Prostate gland (tissue), 2 donors: ENCODE measurements at regions not wholly inside any gene's neighbourhood (a gene's known extent, or its start where the extent isn't known, plus 50 kb on each side); places are given as distances from the start of the nearest gene placed in this dataset.

Experiments
- DNase-seq: peaks from one replicate; pipeline ENCODE4 v3.0.0-alpha.2; 2019; ENCODE audit warnings: low spot score
- H3K27ac ChIP-seq, 2 donors: fragments of 200-600 bp; sonication (generic); 2 replicates each; pipeline ENCODE4 v1.5.1; 2017 to 2019
- H3K27me3 ChIP-seq: fragments of 200-600 bp; sonication (generic); replicated peaks from 2 replicates; pipeline ENCODE4 v1.5.1; 2019; ENCODE audit not compliant: insufficient read depth
- H3K36me3 ChIP-seq, 2 donors: fragments of 200-600 bp; sonication (generic); 1 replicate in 1 of 2; 2 replicates in 1 of 2; pipeline versions ENCODE4 v1.5.1 to v1.8.1; 2017 to 2019
- H3K4me1 ChIP-seq: fragments of 200-600 bp; sonication (generic); replicated peaks from 2 replicates; pipeline ENCODE4 v1.5.1; 2019
- H3K4me3 ChIP-seq, 2 donors: fragments of 200-600 bp; sonication (generic); 2 replicates each; pipeline ENCODE4 v1.5.1; 2017 to 2019
- H3K9me3 ChIP-seq: fragments of 200-600 bp; sonication (generic); 2 replicates; pipeline ENCODE4 v1.5.1; 2017
- CTCF ChIP-seq, 4 experiments: fragments of 200-600 bp in 2 of 4; fragments of 450-650 bp in 2 of 4; sonication (generic) in 2 of 4; IDR thresholded peaks; 1 replicate in 3 of 4; 2 replicates in 1 of 4; pipeline ENCODE4 v1.5.1; 2016 to 2019; ENCODE audit warnings: antibody characterized with exemption in 4 of 4, mild to moderate bottlenecking in 2 of 4, moderate library complexity in 2 of 4
- POLR2A ChIP-seq: fragments of 450-650 bp; IDR thresholded peaks from one replicate; pipeline ENCODE4 v1.6.1; 2016; ENCODE audit warnings: antibody characterized with exemption, mild to moderate bottlenecking
- POLR2AphosphoS5 ChIP-seq: sonication (generic); formaldehyde crosslinking; IDR thresholded peaks from one replicate; pipeline ENCODE4 v1.6.1; 2017; ENCODE audit warnings: antibody characterized with exemption
- WGBS: methylation state at CpG from one replicate; pipeline ENCODE4 v1.1.5; 2018; 5-methylcytosine and 5-hydroxymethylcytosine counted together
- intact Hi-C: fragments of 100-400 bp; cut with DNase I; formaldehyde crosslinking; loops from one replicate; pipeline ENCODE4 v1.14.2; 2022

- H3K4me1 ChIP-seq = no peaks in the 10 kb centered on the region
- 54% methylated on average over 1 of the region's 1 CpG for WGBS
- intact Hi-C loops = no loop called here
Measured at GRCh38 chr4:117893207-117893606, 141.1 kb upstream of the NDST3 start.

DNA sequence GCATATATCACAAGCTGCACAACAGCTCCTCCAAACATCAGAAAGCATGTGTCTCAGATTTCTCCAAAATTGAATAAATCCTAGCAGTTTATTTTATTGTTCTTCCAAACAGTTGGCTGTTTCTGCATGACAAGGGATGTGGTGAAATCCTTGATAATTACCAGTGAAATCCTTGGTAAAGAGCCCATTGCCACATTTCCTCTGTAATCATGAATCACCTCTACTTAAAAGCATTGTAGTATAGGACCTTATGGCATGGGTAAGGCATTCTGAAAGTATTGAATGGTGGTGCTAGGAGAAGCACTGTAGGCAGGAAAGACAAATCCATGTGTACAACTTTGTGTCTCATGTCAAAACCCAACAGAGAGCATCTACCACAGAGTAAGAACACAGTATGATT is 135.8 kb upstream of the NDST3 start:
- H3K4me1 ChIP-seq = no peaks in the 10 kb centered on the region
- H3K9me3 ChIP-seq = no peaks in the 10 kb centered on the region
- no peaks in the 10 kb centered on the region for H3K27me3 ChIP-seq
- intact Hi-C loops = no loop called here
- no peak for DNase-seq
- no peak overlapping the region for H3K27ac ChIP-seq
- no peaks in the 10 kb centered on the region for H3K36me3 ChIP-seq
- H3K4me3 ChIP-seq = no peak overlapping the region
- TF ChIP-seq POLR2AphosphoS5 (no peak), CTCF (IDR thresholded peaks at IDR 0.05) (no peak), POLR2A (no peak)

More at GRCh38 chr4:117893207-117893606, 141.1 kb upstream of the NDST3 start:
- no peak for TF ChIP-seq POLR2AphosphoS5
- TF ChIP-seq CTCF (IDR thresholded peaks at IDR 0.05) = no peak
- no peak for TF ChIP-seq POLR2A
- DNase-seq = no peak
- no peaks in the 10 kb centered on the region for H3K27me3 ChIP-seq
- no peaks in the 10 kb centered on the region for H3K36me3 ChIP-seq
- no peaks in the 10 kb centered on the region for H3K9me3 ChIP-seq
- H3K27ac ChIP-seq = no peak overlapping the region
- H3K4me3 ChIP-seq = no peak overlapping the region

DNA sequence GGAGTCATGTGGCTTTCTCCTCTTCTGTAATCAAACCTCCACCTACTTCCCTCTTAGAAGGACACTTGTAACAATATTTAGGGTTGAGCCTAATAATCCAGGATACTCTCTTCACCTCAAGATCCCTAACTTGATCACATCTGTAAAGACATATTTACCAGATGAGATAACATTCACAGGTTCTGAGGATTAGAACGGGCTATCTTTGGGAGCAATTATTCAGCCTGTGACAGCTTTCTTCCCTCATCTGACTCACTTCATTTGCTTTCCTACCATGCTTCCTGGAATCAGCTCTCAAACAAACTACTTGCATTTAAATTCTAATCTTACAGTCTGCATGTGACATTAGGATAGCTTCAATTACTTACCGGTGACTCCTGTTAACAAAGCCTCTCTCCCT is 133.5 kb upstream of the NDST3 start:
- no peak for DNase-seq
- Histone ChIP-seq H3K4me3 (no peak overlapping the region), H3K27me3 (no peaks in the 10 kb centered on the region), H3K36me3 (no peaks in the 10 kb centered on the region), H3K27ac (no peak overlapping the region), H3K9me3 (no peaks in the 10 kb centered on the region), H3K4me1 (no peaks in the 10 kb centered on the region)
- intact Hi-C loops = no loop called here
- 16% methylated on average over 2 of the region's 2 CpGs for WGBS
- TF ChIP-seq POLR2AphosphoS5 (no peak), POLR2A (no peak), CTCF (IDR thresholded peaks at IDR 0.05) (no peak)

- Histone ChIP-seq H3K27ac (no peak overlapping the region), H3K9me3 (no peaks in the 10 kb centered on the region), H3K4me3 (no peak overlapping the region), H3K27me3 (no peaks in the 10 kb centered on the region), H3K36me3 (no peaks in the 10 kb centered on the region), H3K4me1 (no peaks in the 10 kb centered on the region)
- intact Hi-C loops = no loop called here
- WGBS = 90% methylated on average over 1 of the region's 1 CpG
- no peak for DNase-seq
- TF ChIP-seq POLR2AphosphoS5 (no peak), POLR2A (no peak), CTCF (IDR thresholded peaks at IDR 0.05) (no peak)
Measured at GRCh38 chr4:117907646-117908045, 126.6 kb upstream of the NDST3 start.

GRCh38 chr4:117908306-117909207 is 125.7 kb upstream of the NDST3 start:
- Histone ChIP-seq H3K9me3 (no peaks in the 10 kb centered on the region), H3K36me3 (no peaks in the 10 kb centered on the region), H3K27ac (no peak overlapping the region), H3K4me1 (no peaks in the 10 kb centered on the region), H3K27me3 (no peaks in the 10 kb centered on the region), H3K4me3 (no peak overlapping the region)
- DNase-seq = no peak
- intact Hi-C loops = no loop called here
- no peak for TF ChIP-seq POLR2AphosphoS5
- no peak for TF ChIP-seq CTCF (IDR thresholded peaks at IDR 0.05)
- TF ChIP-seq POLR2A = no peak
- WGBS = 53% methylated on average over 5 of the region's 5 CpGs
